Hematopoietic multipotent progenitor cell (in vitro differentiated cells): ENCODE measurements at regions not wholly inside any gene's neighbourhood (a gene's known extent, or its start where the extent isn't known, plus 50 kb on each side); places are given as distances from the start of the nearest gene placed in this dataset.
A peak's percentile ranks its signal among the peaks of the same experiment; 100 is the strongest.

Experiments used
- DNase-seq, 3 donors: peaks; one replicate each; pipeline ENCODE4 v3.0.0-alpha.2; 2011 to 2015; ENCODE audit warnings: low read depth in 2 of 3, low spot score in 2 of 3

- no peak for DNase-seq
Measured at GRCh38 chr21:33155005-33155404, 74.7 kb upstream of the IFNAR2 start.

- no peak for DNase-seq
Measured at GRCh38 chr21:33155422-33155821, 74.3 kb upstream of the IFNAR2 start.

- peak in 2 of 3 donors; percentile 9 to 49 for DNase-seq
Measured at GRCh38 chr21:33157303-33157702, 72.4 kb upstream of the IFNAR2 start.

GRCh38 chr21:33158654-33159053 is 71.1 kb upstream of the IFNAR2 start:
- no peak for DNase-seq

- no peak for DNase-seq
Measured at GRCh38 chr21:33162436-33162951, 67.2 kb upstream of the IFNAR2 start.

GRCh38 chr21:33168886-33169285 is 60.9 kb upstream of the IFNAR2 start:
- DNase-seq: no peak

GRCh38 chr21:33169359-33169758 is 60.4 kb upstream of the IFNAR2 start:
- no peak for DNase-seq

- no peak for DNase-seq
Measured at GRCh38 chr21:33171616-33172169, 58.0 kb upstream of the IFNAR2 start.

- DNase-seq: no peak
Measured at GRCh38 chr21:33174756-33175155, 55.0 kb upstream of the IFNAR2 start.
